Renal pelvis (tissue), 1 donor: ENCODE measurements at regions not wholly inside any gene's neighbourhood (a gene's known extent, or its start where the extent isn't known, plus 50 kb on each side); places are given as distances from the start of the nearest gene placed in this dataset.
"Not testable (repeated sequence)": the region's sequence is repeated elsewhere in the genome, so short reads cannot be mapped to it uniquely, and the experiment has no call there.

Experiments used
- DNase-seq: peaks from one replicate; pipeline ENCODE4 v3.0.0-alpha.2; 2013

DNA sequence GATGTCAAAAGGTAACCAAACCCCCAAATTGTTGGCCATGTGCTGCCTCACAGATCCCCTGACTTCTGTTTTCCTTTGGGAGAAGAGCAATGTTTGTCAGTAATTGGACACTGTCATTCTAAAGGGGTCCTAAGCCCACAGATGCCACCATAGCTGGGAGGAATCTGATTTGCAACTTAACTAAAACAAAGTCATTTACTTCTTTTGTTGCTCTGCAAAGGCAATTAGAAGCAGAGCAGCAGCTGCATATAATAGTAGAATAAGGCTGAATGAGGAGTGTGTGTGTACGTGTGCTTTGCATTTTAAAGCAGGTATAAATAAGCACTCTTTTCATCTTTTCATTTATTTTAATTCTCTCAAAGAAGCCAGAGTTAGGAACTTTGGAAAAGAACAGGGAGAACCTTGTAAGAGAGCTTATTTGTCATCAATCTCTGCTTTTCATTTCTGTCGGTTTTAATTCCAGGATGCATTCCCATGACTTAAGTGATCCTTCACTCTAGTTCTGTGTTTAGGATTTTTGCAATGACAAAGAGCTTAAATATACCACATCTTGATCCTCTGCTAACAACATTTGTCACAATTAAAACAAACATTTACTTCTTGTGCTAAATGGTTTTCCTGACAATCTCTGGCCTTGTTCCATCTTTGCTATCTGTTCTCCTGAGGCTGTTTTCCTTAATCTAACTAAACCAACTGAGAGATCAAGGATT lies 530.2 kb upstream of the CBLB start:
- no peak for DNase-seq

DNA sequence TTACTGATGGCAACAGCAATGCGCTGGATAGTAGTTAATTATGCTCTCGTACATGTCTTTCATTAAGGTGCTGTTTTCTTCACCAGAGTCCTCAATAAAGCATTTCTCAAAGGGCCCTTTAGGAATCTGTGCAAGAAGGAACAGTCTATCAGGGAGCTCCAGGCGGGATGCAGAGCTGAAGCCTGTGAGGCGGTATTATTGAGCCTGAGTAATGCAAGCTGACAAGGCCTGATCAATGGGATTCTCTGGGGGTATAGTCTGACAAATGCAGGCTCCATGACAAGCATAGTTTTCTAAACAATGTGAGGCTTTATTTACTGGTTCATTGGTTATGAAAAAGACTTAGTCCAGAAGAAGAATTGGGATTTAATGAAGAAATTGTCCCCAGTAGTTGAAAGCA lies 530.9 kb upstream of the CBLB start:
- DNase-seq: no peak

DNA sequence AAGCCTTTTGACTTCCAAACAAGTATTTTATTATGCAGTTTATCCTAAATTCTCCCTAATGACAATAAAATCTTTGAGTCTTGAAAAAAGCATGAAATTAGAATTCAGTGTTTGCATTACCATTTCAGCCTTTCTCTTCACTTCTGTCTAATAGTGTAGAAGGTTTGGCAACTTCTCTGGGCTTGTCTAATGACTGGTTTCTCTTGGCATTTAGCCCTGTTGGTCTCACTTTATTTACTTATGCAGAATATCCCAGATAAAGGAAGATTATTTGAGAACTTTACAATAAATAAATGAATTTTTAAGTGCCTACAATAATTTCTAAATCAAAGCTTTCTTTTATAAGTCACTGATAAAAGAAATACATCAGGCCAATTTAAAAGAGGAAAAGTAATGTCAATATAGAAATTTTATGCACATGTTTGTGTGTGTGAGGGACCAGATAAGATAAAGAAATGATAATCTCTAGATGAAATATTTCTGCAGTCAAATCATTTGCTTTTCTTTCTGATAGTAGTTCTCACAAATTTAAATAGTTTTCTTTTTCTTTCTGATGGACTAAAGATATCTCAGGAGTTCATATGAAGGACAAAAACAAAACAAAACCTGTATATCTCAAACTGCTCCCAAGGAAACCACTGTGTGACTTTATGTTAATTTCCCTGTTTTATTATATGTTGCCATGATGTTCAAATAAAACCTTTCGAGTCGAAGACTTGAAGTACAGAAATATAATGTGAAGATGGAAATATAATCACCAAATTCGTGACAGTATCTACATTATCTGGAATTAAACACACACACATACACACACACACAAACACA lies 533.1 kb upstream of the CBLB start:
- DNase-seq: no peak

DNA sequence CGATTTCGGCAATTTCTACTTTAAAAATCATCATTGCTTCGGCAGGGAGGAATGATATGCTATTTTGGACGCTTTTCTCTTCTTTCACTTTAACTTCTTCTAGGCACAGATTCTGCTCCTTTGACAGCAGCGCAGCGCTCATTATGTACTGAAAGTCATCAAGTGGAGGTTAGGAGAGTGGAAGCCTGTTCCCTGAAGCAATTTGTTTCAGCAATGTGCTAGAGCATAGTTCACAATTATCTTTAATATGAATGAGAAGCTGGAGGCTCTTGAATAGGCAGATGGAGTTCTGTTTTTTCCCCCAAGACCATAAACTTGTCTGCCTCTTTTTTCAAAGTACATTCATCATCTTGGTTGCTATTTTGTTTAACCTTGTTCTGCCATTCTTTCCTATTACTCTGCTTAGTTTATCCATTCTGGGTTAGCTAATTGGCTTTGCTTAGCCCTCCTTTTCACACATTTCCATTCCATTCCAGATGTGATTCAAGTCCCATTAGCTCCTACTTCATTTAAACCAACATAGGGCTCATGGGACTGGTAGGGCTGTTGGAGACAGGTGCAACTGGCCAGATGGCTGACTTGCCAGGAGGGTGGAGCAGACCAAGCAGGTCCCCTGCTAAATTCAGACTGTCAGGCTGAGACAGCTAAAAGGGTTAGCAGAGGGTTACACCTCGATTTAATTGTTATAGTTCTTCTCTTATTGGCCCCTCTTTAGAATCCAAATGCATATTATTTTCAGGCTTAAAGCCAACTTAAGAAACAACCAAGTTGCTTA lies 534.7 kb upstream of the CBLB start:
- DNase-seq: no peak

DNA sequence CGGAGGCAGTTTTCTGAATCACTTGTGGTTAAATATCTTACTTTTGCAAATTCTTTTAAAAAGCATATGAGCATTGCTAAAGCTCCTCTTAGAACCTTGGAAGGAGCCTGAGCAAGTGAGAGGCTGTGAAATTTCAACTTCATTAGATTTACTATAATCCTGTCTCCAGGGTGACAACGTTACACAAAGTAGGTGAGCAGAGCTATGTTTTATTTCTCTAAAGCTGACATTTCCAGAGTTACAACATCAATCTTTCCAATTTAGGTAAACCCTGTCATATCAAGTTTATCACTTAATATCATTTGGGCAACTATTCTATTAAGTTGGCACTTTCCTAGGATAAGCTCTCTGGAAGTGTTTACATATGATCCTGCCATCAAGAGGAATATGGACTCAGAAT lies 544.9 kb upstream of the CBLB start:
- DNase-seq: no peak

DNA sequence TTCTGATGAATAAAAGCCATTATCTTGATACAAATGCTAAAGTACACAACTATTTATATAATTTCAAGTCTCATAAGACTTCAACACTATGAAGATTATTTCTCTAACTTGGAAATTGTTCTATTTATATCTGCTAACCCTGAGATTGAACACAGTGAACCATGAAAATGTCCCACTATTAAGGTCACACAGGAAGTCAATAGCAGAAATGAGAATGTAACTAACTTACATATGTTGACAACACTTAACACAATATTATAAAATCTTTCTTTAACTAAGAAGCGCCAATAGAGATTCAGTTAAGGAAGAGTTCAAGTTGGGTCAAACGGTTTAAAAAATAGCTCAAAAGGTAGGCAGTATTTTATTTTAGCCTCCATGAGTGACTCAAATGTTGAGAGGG lies 551.8 kb upstream of the CBLB start:
- no peak for DNase-seq

DNA sequence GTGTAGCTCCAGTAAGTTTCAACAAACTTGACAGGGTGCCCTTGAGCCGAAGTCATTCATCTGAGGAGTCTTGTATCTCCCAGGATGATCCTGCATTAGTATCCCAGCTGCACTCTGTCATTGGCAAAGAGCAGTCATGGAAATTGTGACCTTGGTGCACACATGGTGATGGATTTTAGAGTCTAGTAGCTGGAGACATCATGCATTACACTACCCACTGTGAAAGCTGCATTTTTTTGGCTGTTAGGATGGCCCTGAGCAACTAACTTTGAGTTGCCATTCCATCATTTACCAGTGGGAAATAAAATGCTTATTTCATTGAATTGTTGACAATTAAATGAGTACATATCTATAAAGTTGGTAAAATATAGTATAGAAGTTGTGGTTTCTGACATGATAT lies 552.6 kb upstream of the CBLB start:
- DNase-seq: no peak

DNA sequence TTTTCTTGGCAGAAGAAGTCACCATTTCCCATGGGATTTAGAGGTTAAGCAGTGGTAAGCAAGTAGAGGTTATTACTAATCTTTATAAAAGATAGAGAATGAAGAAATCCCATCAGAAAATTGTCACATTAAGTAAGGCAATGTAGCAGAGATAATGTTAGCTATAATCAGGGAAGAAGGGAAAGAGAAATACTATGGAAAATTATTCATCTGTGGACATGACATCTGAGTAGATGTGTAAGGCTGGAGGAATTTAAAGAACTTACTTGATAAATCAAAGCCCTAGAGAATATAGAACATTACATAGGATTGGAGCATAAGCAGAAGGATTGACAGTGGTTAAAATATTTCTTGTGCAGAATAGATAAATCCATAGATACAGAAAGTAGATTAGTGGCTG lies 553.1 kb upstream of the CBLB start:
- DNase-seq: no peak

DNA sequence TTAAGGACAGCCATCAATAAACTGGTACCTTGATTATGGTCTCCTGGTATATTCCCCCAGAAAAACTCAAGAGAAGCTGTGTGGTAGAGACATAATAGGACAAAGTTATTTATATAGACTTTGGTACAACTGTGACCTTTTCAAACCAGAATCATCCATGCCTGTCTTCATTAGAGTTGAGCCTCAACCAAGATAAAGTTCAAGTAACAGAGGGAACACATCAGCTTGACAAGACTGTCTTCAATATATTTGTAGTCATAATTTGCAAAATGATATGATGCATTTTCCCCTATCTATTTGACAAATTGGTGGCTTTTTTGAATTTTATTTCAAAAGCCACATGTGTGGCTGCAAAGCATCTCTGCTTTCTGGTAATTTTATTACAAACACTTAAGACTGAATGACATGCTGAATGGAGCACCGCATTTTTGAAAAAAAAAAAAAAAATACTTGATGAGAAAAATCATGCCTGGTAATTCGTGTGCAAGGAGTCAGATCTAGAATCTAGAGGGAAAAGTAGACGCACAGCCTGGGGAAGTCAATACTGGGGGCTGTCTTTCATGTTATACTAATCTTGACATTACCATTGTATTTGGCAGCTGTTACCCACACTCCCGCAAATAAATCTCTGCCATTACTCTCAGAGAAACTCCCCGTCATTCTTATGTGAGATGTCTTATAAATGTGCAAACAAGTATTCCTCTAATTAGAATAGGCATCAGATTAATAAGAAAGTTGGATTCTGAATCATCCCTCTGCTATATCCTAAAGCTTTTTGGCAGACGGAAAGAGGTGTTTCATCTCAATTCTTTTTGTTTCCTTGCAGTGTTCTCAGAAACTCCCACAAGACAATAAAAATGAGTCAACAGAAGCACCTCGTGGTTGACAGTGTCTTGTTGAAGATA lies 554.8 kb upstream of the CBLB start:
- DNase-seq: no peak

DNA sequence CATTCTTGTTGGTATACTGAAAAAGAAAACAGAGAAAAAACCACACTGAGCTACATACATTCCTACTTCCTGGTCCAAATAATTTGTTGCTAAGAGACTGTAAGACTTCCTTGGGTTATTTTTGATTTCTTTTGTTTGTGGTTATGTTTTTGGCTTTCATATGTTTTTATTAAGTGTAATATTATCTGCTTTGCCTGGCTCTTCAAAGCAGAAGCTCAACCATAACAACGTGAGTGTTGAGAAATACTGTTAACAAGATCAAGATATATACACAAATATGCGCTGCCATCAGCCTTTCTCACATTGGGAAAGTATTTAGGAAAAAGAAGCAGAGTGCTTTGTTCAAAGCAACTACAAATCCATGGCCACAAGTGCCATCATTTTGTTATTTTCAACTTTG lies 556.2 kb upstream of the CBLB start:
- no peak for DNase-seq

DNA sequence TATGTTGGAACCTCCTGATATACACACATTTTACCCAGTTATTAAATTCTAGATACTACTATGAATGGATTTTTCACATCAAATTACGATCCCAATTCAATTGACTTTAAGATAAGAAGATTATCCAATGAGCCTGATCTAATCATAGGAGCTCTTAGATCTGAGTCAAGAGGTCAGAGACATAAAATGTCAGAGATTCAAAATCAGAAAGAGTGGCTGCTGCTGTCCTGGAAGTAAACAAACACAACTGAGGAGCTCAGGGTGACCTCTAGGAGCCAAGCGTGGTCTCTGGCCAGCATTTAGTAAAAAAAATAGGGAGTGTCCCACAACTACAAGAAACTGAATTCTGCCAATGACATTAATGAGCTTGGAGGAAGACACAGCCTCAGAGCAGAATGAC lies 557.1 kb upstream of the CBLB start:
- no peak for DNase-seq

DNA sequence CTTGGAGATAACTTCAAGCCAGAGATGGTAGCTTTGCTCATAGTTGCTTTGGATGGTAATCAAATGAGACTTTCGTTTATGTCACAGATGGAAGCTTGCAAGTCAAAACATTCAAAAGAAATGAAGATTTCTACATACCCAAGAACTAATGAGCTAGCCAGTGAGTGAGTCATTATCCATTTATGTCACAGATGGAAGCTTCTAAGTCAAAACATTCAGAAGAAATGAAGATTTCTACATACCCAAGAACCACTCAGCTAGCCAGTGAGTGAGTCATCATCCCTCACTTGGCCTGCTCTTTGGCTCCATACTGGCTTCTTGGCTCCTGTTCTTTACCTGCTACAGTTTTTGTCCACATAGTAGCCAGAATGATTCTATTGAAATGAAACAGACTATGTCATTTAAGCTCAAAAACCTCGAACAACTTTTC lies 559.8 kb upstream of the CBLB start:
- no peak for DNase-seq

DNA sequence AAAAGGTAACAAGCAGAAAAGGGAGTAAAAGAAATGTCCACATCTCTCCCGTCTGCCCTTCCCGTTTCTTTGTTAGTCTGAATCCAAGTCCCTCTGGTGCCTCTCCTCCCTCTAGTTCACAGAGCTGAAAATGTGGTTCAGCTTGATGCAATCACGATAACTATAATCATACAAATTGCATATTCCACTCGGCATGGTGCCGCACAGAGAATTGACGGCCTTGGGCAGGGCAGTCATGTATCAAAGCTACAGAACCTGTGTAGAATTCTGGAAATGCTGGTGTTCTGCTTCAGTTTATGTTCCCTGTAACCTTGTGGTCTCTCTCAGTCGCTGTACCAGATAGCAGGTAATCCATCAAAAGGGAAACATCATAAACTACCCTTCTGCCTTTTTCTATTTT lies 562.9 kb upstream of the CBLB start:
- no peak for DNase-seq

DNA sequence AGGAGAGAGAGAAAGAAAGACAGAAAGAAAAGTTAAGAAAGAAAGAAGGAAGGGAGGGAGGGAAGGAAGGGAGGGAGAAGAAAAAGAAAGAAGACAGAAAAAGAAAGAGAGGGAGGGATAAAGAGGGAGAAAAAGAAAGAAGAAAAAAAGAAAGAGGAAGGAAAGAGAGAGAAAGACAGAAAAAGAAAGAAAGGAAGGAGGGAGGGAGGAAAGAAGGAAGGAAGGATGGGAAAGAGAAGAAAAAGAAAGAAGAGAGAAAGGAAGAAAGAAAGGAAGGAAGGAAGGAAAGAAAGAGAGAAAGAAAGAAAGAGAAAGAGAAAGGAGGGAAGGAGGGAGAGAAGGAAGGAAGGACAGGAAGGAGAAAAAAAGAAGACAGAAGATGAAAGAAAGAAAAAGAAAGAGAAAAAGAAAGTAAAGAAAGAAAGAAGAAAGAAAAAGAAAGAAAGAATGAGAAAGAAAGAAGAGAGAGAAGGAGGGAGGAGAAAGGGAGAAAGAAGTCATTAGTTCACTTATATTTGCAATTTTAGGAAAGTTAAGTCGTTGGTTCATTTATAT lies 567.2 kb upstream of the CBLB start:
- no peak for DNase-seq

DNA sequence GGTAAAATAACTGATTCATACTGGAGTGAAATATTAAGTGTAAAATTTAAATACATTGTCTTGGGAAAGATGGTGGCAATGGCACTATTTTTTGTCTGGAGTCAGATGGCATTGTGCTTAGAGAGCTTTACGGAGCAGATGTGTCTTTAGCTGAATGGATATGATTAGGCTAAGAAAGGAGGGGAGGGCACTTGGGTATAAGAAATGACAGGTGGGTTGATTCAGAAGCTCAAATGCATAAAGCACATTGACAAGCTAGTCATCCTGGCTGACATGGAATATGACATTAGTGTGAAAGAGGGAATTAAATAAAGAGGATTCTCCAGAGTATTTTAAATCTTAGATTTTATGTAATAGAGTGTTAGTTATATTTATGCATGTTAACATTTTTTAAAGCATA lies 570.1 kb upstream of the CBLB start:
- DNase-seq: no peak

DNA sequence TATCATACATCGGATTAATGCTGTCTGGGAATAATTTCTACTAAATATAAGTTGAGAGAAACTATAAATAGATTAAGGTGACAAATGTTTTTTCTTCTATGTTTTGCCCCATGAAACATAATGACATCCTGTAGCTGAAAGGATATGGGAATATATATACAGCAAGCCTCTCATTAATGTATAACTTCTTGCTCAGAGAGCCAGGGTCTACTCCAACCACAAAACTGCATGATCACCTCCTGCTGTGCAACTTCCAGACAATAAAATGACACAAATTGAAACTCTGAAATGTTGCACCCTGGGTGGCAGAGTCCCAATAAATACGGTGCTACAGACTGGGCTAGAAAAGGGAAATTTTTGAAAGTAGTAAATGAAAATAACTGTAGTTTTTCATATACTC lies 571.9 kb upstream of the CBLB start:
- DNase-seq: no peak

DNA sequence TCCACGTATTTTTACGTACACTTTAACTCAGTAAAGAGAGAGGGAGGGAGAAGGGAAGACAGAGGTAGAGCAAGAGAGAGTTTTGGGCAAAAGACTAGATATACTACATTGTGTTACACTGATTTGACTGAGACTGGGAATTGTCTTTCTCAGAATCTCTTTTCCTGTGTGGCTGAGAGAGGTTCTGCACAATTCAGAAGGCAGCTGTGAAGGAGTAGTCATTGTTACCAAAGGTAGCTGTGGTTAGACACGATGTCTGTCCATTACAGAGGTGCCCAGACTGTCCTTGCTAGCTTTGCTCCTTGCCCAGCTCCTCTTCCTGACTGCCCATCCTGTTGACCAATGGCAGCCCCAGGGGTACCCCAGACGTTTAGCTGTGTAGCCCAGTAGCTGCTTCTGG lies 577.5 kb upstream of the CBLB start:
- DNase-seq: no peak

DNA sequence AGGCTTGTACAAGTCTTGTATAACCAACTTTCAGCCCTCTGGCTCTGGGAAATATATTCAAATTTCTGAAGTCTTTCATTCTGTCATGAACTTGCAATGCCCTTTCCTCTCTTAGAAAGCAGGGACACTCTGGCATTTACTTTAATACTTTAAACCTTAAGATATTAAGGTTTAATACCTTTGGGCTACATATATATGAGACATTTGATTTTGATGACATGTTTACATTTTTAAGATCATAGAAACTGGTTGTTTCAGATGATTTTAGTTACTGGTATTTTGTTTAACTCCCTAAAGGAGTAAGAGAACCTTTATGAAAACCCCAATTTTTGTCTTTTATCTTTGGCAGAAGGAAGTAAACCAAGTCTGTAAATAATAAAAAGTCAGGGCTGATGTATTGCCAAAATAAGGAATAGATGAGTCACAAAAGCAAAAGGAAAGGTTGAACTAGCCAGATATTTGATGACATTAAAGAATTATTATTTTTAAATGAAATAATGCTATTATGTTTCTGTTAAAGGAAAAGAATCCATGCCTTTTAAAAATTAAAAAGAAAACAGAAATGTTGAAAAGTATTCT lies 579.0 kb upstream of the CBLB start:
- DNase-seq: no peak

DNA sequence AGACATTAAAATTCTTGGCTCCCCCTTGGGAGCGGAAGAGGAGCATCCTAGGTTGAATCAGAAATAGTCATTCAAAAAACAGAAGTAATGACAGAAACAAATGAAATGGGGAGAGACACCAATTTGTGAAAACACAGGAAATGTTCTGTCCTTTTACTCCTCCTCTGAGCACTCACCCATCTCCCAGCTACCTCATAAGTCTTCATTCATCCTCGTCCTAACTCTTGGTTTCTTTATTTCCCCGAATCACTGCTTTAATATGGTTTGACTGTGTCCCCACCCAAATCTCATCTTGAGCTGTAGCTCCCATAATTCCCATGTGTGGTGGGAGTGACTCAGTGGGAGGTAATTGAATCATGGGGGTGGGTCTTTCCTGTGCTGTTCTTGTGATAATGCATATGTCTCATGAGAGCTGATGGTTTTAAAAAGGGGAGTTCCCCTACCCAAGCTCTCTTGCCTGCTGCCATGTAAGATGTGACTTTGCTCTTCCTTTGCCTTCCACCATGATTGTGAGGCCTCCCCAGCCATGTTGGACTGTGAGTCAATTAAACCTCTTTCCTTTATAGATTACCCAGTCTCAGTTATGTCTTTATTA lies 579.7 kb upstream of the CBLB start:
- not testable (repeated sequence) for DNase-seq

DNA sequence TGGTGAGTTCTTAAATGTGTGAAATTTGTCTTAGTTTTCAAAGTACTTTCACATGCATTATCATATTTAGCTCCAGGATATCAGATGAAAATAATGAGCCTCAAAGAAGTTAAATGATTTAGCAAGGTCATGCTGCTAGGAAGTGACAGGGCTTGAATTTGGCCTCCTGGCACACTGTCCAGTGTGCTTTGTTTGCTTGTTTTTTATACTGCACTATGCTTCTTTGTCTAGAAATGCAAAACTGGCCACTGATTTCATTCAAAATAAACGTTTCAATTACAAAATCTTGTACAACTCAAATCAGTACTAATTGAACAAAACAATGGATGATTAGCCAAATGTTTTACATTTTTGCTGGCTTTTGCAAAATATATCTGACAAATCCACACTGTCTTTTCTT lies 583.3 kb upstream of the CBLB start:
- DNase-seq: no peak

DNA sequence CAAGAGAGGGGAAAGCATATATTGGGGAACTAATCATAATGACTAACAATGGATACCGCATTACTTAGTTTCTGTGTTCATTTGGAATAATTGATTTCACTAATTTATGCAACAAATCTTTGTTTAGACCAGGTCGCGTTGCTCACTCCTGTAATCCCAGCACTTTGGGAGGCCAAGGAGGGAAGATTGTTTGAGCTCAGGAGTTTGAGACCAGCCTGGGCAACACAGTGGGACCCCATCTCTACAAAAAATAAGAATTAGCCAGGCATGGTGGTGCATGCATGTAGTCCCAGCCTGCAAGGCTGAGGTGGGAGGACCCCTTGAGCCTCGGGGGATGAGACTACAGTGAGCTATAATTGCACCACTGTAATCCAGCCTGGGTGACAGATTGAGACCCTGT lies 585.7 kb upstream of the CBLB start:
- DNase-seq: no peak
